Spleen (tissue), 11 donors: ENCODE measurements at regions not wholly inside any gene's neighbourhood (a gene's known extent, or its start where the extent isn't known, plus 50 kb on each side); places are given as distances from the start of the nearest gene placed in this dataset.

ENCODE experiments used
- DNase-seq: peaks from one replicate; pipeline ENCODE4 v3.0.0-alpha.2; 2020
- H3K27ac ChIP-seq, 8 donors: fragments of 200-600 bp; sonication (generic) in 7 of 8; 1 replicate in 4 of 8; 2 replicates in 4 of 8; pipeline versions ENCODE4 v1.5.0 to v1.8.0; 2016 to 2021; ENCODE audit warnings: inconsistent platforms in 4 of 8, mild to moderate bottlenecking in 4 of 8, moderate library complexity in 1 of 8
- H3K27me3 ChIP-seq, 7 donors: fragments of 200-600 bp; sonication (generic) in 6 of 7; replicated peaks in 1 of 7; 1 replicate in 4 of 7; 2 replicates in 3 of 7; pipeline versions ENCODE4 v1.5.0 to v1.8.0; 2016 to 2021; ENCODE audit warnings: inconsistent platforms in 3 of 7, mild to moderate bottlenecking in 1 of 7
- H3K36me3 ChIP-seq, 6 donors: fragments of 200-600 bp; sonication (generic) in 5 of 6; 1 replicate in 4 of 6; 2 replicates in 2 of 6; pipeline versions ENCODE4 v1.5.0 to v1.8.0; 2016 to 2021; ENCODE audit warnings: inconsistent platforms in 2 of 6
- H3K4me1 ChIP-seq, 6 donors: fragments of 200-600 bp; sonication (generic) in 5 of 6; 1 replicate in 3 of 6; 2 replicates in 3 of 6; pipeline versions ENCODE4 v1.5.0 to v1.8.0; 2016 to 2021; ENCODE audit warnings: inconsistent platforms in 3 of 6
- H3K4me3 ChIP-seq, 8 donors: fragments of 200-600 bp; sonication (generic) in 7 of 8; 1 replicate in 4 of 8; 2 replicates in 4 of 8; pipeline versions ENCODE4 v1.5.0 to v1.8.0; 2016 to 2021; ENCODE audit warnings: inconsistent platforms in 4 of 8, mild to moderate bottlenecking in 4 of 8, moderate library complexity in 2 of 8
- H3K9me3 ChIP-seq, 8 donors: fragments of 200-600 bp; sonication (generic) in 7 of 8; 1 replicate in 4 of 8; 2 replicates in 4 of 8; pipeline versions ENCODE4 v1.5.0 to v1.8.0; 2016 to 2021; ENCODE audit warnings: inconsistent platforms in 4 of 8
- POLR2A ChIP-seq, 3 donors: fragments of 450-650 bp; IDR thresholded peaks; one replicate each; pipeline ENCODE4 v1.5.1; 2017; ENCODE audit warnings: antibody characterized with exemption in 3 of 3, mild to moderate bottlenecking in 1 of 3
- POLR2AphosphoS5 ChIP-seq, 3 donors: sonication (generic); formaldehyde crosslinking; IDR thresholded peaks; one replicate each; pipeline ENCODE4 v1.5.1; 2017; ENCODE audit warnings: antibody characterized with exemption in 3 of 3
- WGBS, 5 donors: extraction: QIAGEN DNeasy Blood & Tissue Kit in 3 of 5; methylation state at CpG; one replicate each; pipeline versions ENCODE4 v1.1.5 to v1.1.7; 2013 to 2018; 5-methylcytosine and 5-hydroxymethylcytosine counted together
- intact Hi-C: fragments of 100-400 bp; cut with DNase I; formaldehyde crosslinking; loops from one replicate; pipeline ENCODE4 v1.15.0; 2023; ENCODE audit warnings: low total_unique reads
- TF ChIP-seq, protein P1 (sequence below), 11 experiments: fragments of 200-600 bp in 7 of 11; fragments of 450-650 bp in 4 of 11; sonication (generic) in 4 of 11; IDR thresholded peaks in 8 of 11; conservative IDR thresholded peaks in 3 of 11; 1 replicate in 7 of 11; 2 replicates in 4 of 11; pipeline versions ENCODE4 v1.4.0 to v1.8.0; 2016 to 2021; ENCODE audit warnings: antibody characterized with exemption in 11 of 11, inconsistent platforms in 4 of 11, mild to moderate bottlenecking in 1 of 11
- donor health status: healthy with polysubstance abuse.
- donor health status: DM: no; HTN: no; CAD: no; lungs with moderate emphysema.
- donor health status: DM: no; HTN: no; CAD: no.
- donor health status: Bipolar disorder and iron deficiency.
- donor health status: healthy.
- donor health status: DM: no; HTN: no; CAD: no.
- donor health status: DM: yes; HTN: yes; CAD: no.

DNA sequence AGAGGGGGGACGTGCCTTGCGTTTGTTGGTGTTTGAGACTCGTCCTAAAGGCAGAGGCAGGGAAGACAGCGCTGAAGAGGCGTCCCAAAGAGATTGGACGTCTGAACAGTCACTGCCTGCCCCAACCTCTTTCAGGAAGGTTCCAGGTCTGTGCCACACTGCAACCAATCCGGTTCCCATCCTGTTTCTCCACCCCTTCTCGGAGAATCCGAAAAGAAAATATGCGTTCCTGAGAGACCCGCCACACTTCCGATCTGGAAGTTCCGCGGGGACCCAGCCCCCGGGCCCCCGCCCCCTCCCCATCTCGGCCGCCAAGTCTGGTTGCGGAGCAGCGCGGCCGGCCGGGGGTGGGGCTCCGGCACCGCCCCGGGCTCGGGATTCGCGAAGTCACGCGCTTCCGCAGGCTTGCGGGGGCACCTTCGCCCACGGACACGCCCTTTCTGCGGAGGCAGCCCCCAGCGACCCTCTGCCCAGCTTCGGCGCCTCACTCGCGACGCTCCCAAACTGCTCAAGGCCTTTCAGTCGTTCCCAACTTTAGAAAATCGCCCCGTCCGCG is 124.5 kb upstream of the DPYD start:
- DNase-seq = no peak
- Histone ChIP-seq H3K4me1 (peaks cover 3 to 37% (median 22%) of the 10 kb centered on the region in 6 donors), H3K36me3 (no peaks in the 10 kb centered on the region), H3K4me3 (peak overlapping the region; percentile 10 to 67 (median 41)), H3K9me3 (no peaks in the 10 kb centered on the region), H3K27me3 (peaks cover 23 to 96% (median 70%) of the 10 kb centered on the region in 7 donors), H3K27ac (no peak overlapping the region)
- intact Hi-C loops = no loop called here
- 0 to 12% (median 2%) methylated on average over 21 to 48 of the region's 48 CpGs for WGBS, 5 donors
- TF ChIP-seq POLR2AphosphoS5 (IDR thresholded peaks at IDR 0.05) (no peak), POLR2A (IDR thresholded peaks at IDR 0.05) (no peak)
- TF ChIP-seq, protein P1, sequence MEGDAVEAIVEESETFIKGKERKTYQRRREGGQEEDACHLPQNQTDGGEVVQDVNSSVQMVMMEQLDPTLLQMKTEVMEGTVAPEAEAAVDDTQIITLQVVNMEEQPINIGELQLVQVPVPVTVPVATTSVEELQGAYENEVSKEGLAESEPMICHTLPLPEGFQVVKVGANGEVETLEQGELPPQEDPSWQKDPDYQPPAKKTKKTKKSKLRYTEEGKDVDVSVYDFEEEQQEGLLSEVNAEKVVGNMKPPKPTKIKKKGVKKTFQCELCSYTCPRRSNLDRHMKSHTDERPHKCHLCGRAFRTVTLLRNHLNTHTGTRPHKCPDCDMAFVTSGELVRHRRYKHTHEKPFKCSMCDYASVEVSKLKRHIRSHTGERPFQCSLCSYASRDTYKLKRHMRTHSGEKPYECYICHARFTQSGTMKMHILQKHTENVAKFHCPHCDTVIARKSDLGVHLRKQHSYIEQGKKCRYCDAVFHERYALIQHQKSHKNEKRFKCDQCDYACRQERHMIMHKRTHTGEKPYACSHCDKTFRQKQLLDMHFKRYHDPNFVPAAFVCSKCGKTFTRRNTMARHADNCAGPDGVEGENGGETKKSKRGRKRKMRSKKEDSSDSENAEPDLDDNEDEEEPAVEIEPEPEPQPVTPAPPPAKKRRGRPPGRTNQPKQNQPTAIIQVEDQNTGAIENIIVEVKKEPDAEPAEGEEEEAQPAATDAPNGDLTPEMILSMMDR (IDR thresholded peaks at IDR 0.05 in 8 of 11, conservative IDR thresholded peaks at IDR 0.05 in 3 of 11) = peak in 1 of 11 experiments; percentile 15

DNA sequence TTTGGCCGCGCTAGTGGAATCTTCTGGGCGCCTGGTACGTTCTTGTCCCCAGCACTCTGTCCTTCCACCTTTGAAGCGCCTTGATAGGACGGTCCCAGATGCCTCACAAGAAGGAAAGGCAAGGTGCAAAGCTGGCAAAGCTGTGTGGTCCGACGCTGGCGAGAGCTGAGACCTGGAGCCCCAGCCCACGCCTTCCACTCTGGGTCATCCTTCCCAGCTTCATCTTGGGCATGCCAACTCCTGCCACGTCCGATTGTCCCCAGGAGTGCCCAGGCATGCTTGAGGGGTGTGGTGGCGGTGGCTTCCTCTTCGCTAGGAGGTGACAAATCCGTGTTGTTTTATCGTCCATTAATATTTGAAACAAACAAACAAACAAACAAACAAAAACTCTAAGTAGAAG is 123.9 kb upstream of the DPYD start:
- intact Hi-C loops = no loop called here
- Histone ChIP-seq H3K4me1 (peaks cover 3 to 37% (median 22%) of the 10 kb centered on the region in 6 donors), H3K9me3 (no peaks in the 10 kb centered on the region), H3K4me3 (peak overlapping the region in 4 of 8 donors; percentile 44 to 67 (median 45)), H3K36me3 (no peaks in the 10 kb centered on the region), H3K27me3 (peaks cover 23 to 91% (median 65%) of the 10 kb centered on the region in 7 donors), H3K27ac (no peak overlapping the region)
- TF ChIP-seq, protein P1 (IDR thresholded peaks at IDR 0.05 in 8 of 11, conservative IDR thresholded peaks at IDR 0.05 in 3 of 11) = no peak
- TF ChIP-seq POLR2A (IDR thresholded peaks at IDR 0.05) (no peak), POLR2AphosphoS5 (IDR thresholded peaks at IDR 0.05) (no peak)
- no peak for DNase-seq
- 7 to 17% (median 12%) methylated on average over 16 of the region's 16 CpGs for WGBS, 5 donors

DNA sequence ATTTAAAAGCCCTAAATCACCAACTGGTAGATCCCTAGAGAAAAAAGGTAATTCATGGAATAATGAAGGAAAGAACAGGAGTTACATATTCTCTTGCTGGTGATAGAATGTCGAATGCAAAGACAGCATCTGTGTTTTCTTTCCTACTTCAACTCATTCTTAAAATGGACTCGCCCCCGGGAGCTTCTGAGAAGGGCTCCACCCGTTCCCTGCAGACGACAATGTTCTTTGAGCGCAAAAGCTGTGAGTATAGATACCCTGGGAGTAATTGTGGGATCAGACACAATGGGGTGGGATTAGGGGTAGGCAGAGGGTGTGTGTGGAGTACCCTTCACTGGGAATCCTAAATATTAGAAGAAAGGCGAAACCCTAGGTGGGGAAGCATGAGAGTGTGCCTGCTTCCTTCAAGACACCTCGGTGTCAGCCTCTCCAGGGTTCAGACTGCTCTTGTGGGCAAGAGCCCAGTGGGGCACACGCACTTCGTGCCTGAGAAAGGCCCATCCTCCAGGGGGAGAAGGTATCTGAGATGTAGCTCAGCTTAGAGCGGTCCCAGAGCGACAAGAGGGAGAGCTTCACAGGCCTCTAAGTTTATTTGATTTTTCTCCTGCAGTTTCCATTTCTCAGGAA is 123.3 kb upstream of the DPYD start:
- Histone ChIP-seq H3K9me3 (no peaks in the 10 kb centered on the region), H3K27ac (no peak overlapping the region), H3K36me3 (no peaks in the 10 kb centered on the region), H3K27me3 (peaks cover 20 to 85% (median 59%) of the 10 kb centered on the region in 7 donors), H3K4me1 (peaks cover 3 to 34% (median 22%) of the 10 kb centered on the region in 6 donors), H3K4me3 (no peak overlapping the region)
- TF ChIP-seq POLR2AphosphoS5 (IDR thresholded peaks at IDR 0.05) (no peak), POLR2A (IDR thresholded peaks at IDR 0.05) (no peak)
- TF ChIP-seq, protein P1 (IDR thresholded peaks at IDR 0.05 in 8 of 11, conservative IDR thresholded peaks at IDR 0.05 in 3 of 11) = no peak
- intact Hi-C loops = no loop called here
- DNase-seq = no peak
- 27 to 32% (median 29%) methylated on average over 12 of the region's 12 CpGs for WGBS, 5 donors

DNA sequence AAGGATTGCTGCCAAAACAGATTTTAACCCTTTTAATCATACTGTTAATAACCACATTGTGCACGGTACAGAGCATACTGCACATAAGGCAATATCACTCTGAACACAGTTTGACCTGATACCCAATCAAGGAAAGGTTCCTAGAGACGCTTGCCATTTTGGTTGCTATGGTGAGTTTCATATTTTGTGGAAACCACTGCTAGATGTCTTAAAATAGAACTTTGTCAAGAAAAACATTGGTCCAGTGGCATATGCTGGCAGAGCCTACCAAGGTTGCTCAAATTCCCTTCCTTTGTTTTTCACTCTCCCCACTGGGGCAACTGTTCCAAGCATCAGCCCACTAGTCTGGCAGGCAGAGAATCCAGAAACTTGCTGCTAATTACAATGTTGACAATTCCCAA is 114.8 kb upstream of the DPYD start:
- Histone ChIP-seq H3K36me3 (no peaks in the 10 kb centered on the region), H3K27ac (no peak overlapping the region), H3K4me1 (no peaks in the 10 kb centered on the region), H3K27me3 (peaks cover 0 to 3% (median 0%) of the 10 kb centered on the region in 7 donors), H3K9me3 (no peaks in the 10 kb centered on the region), H3K4me3 (no peak overlapping the region)
- TF ChIP-seq POLR2AphosphoS5 (IDR thresholded peaks at IDR 0.05) (no peak), POLR2A (IDR thresholded peaks at IDR 0.05) (no peak)
- TF ChIP-seq, protein P1 (IDR thresholded peaks at IDR 0.05 in 8 of 11, conservative IDR thresholded peaks at IDR 0.05 in 3 of 11) = no peak
- intact Hi-C loops = no loop called here
- WGBS, 5 donors = 79 to 93% (median 86%) methylated on average over 2 of the region's 2 CpGs
- no peak for DNase-seq
